OCI-LY7 (cell line): ENCODE measurements at regions not wholly inside any gene's neighbourhood (a gene's known extent, or its start where the extent isn't known, plus 50 kb on each side); places are given as distances from the start of the nearest gene placed in this dataset.

Experiments
- EZH2phosphoT487 ChIP-seq: fragments of 200-600 bp; sonication (generic); IDR thresholded peaks from 2 replicates; pipeline ENCODE4 v1.6.1; 2018; ENCODE audit warnings: low read depth, borderline replicate concordance, mild to moderate bottlenecking, mixed run types, antibody characterized with exemption, low read length, moderate library complexity, mixed read lengths
- TF ChIP-seq, protein P1 (sequence below): fragments of 200-600 bp; sonication (generic); conservative IDR thresholded peaks from 2 replicates; pipeline ENCODE4 v1.5.1; 2014; ENCODE audit warnings: mild to moderate bottlenecking, antibody characterized with exemption, low read length, moderate library complexity, mixed read lengths

DNA sequence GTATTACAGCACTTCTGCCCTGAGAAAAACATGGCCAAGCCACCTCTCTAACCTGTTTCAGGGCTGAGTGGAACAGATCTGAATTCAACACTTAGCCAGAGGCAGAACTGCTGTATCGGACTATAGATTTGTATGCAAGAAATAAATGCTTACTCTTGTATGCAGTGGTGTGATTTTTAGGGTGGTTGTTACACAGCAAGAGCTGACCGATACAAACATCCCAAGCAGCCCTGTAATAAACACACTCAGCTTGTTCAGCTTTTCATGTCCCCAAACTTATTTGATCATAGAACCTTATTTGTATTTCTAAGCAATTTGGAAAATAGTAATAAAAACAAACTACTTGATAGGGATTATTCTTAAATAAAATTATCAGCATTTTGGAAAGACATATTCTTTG, 84.9 kb upstream of the RPH3AL start:
- TF ChIP-seq, protein P1, sequence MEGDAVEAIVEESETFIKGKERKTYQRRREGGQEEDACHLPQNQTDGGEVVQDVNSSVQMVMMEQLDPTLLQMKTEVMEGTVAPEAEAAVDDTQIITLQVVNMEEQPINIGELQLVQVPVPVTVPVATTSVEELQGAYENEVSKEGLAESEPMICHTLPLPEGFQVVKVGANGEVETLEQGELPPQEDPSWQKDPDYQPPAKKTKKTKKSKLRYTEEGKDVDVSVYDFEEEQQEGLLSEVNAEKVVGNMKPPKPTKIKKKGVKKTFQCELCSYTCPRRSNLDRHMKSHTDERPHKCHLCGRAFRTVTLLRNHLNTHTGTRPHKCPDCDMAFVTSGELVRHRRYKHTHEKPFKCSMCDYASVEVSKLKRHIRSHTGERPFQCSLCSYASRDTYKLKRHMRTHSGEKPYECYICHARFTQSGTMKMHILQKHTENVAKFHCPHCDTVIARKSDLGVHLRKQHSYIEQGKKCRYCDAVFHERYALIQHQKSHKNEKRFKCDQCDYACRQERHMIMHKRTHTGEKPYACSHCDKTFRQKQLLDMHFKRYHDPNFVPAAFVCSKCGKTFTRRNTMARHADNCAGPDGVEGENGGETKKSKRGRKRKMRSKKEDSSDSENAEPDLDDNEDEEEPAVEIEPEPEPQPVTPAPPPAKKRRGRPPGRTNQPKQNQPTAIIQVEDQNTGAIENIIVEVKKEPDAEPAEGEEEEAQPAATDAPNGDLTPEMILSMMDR, result no peak
- TF ChIP-seq EZH2phosphoT487, result no peak
